Stomach (tissue), 8 donors: ENCODE measurements at regions not wholly inside any gene's neighbourhood (a gene's known extent, or its start where the extent isn't known, plus 50 kb on each side); places are given as distances from the start of the nearest gene placed in this dataset.

ENCODE experiments used
- DNase-seq, 2 donors: peaks; one replicate each; pipeline versions ENCODE4 v3.0.0 to v3.0.0-alpha.2; 2013 to 2019
- H3K27ac ChIP-seq, 5 donors: fragments of 200-600 bp in 4 of 5; sonication (generic) in 4 of 5; one replicate each; pipeline ENCODE4 v1.5.1; 2013 to 2019; ENCODE audit warnings: mild to moderate bottlenecking in 1 of 5, moderate library complexity in 1 of 5
- H3K27me3 ChIP-seq, 3 donors: fragments of 200-600 bp; sonication (generic); one replicate each; pipeline ENCODE4 v1.5.1; 2017 to 2019; ENCODE audit warnings: mixed run types in 1 of 3
- H3K36me3 ChIP-seq, 4 donors: fragments of 200-600 bp; sonication (generic); 1 replicate in 3 of 4; 2 replicates in 1 of 4; pipeline ENCODE4 v1.5.1; 2016 to 2019
- H3K4me1 ChIP-seq, 4 donors: fragments of 200-600 bp; sonication (generic); one replicate each; pipeline ENCODE4 v1.5.1; 2016 to 2019
- H3K4me3 ChIP-seq, 4 donors: fragments of 200-600 bp; sonication (generic) in 3 of 4; one replicate each; pipeline ENCODE4 v1.5.1; 2016 to 2019; ENCODE audit warnings: mild to moderate bottlenecking in 1 of 4
- H3K9me3 ChIP-seq, 4 donors: fragments of 200-600 bp; sonication (generic); one replicate each; pipeline ENCODE4 v1.5.1; 2016 to 2019
- CTCF ChIP-seq, 7 experiments: fragments of 450-650 bp in 4 of 7; fragments of 200-600 bp in 3 of 7; sonication (generic) in 3 of 7; IDR thresholded peaks; one replicate each; pipeline ENCODE4 v1.5.1; 2016 to 2019; ENCODE audit warnings: antibody characterized with exemption in 7 of 7, control low read depth in 2 of 7, mild to moderate bottlenecking in 1 of 7
- EP300 ChIP-seq: sonication (generic); formaldehyde crosslinking; IDR thresholded peaks from one replicate; pipeline ENCODE4 v1.6.1; 2017; ENCODE audit warnings: antibody characterized with exemption
- POLR2A ChIP-seq, 4 donors: fragments of 450-650 bp; IDR thresholded peaks; one replicate each; pipeline ENCODE4 v1.6.1; 2016; ENCODE audit warnings: antibody characterized with exemption in 4 of 4, control low read depth in 2 of 4, mild to moderate bottlenecking in 1 of 4, moderate library complexity in 1 of 4
- POLR2AphosphoS5 ChIP-seq, 3 donors: sonication (generic); formaldehyde crosslinking; IDR thresholded peaks; one replicate each; pipeline ENCODE4 v1.6.1; 2016; ENCODE audit warnings: antibody characterized with exemption in 3 of 3
- WGBS, 5 donors: extraction: QIAGEN DNeasy Blood & Tissue Kit in 3 of 5; methylation state at CpG; one replicate each; pipeline versions ENCODE4 v1.1.5 to v1.1.7; 2013 to 2018; 5-methylcytosine and 5-hydroxymethylcytosine counted together
- intact Hi-C: fragments of 100-400 bp; cut with DNase I; formaldehyde crosslinking; loops from one replicate; pipeline ENCODE4 v1.15.1; 2023; ENCODE audit warnings: low total_unique reads
- donor health status: healthy with polysubstance abuse.
- donor health status: Bipolar disorder and iron deficiency.
- donor health status: healthy.

- DNase-seq: peak in 1 of 2 donors; percentile 23
- Histone ChIP-seq H3K27ac (no peak overlapping the region), H3K36me3 (no peaks in the 10 kb centered on the region), H3K9me3 (no peaks in the 10 kb centered on the region), H3K27me3 (peaks cover 0 to 20% (median 0%) of the 10 kb centered on the region in 3 donors), H3K4me1 (no peaks in the 10 kb centered on the region), H3K4me3 (no peak overlapping the region)
- intact Hi-C loops: no loop called here
- TF ChIP-seq POLR2AphosphoS5 (IDR thresholded peaks at IDR 0.05) (no peak), EP300 (no peak), CTCF (IDR thresholded peaks at IDR 0.05) (no peak), POLR2A (IDR thresholded peaks at IDR 0.05) (no peak)
- WGBS, 5 donors: 42 to 66% (median 48%) methylated on average over 3 of the region's 3 CpGs
Observed at GRCh38 chr17:33500151-33500550, 207.1 kb upstream of the ASIC2 start.

DNA sequence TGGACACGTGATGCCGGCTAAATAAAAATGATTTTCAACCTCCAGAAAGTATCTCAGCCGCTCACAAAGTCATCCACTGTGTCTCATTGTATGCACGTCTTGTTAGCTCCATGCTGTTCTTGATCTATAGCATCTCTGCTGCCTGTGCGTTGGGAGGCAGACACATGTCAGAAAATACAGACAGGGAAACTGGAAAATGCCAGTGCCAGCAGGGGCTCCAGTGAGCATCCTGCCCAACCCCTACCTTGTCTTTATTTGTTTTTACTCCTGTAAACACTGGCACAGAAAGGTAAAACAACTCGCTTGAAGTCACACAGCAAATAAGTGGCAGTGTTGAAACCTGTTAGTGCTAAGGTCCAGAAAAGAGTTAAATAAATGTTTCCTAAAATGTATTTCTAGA lies 208.1 kb upstream of the ASIC2 start:
- Histone ChIP-seq H3K27ac (no peak overlapping the region), H3K36me3 (no peaks in the 10 kb centered on the region), H3K4me1 (no peaks in the 10 kb centered on the region), H3K9me3 (no peaks in the 10 kb centered on the region), H3K4me3 (no peak overlapping the region), H3K27me3 (peaks cover 0 to 21% (median 0%) of the 10 kb centered on the region in 3 donors)
- no peak for TF ChIP-seq POLR2A (IDR thresholded peaks at IDR 0.05)
- TF ChIP-seq EP300: no peak
- TF ChIP-seq CTCF (IDR thresholded peaks at IDR 0.05): no peak
- TF ChIP-seq POLR2AphosphoS5 (IDR thresholded peaks at IDR 0.05): no peak
- no peak for DNase-seq
- 76 to 81% (median 80%) methylated on average over 6 of the region's 6 CpGs for WGBS, 5 donors
- intact Hi-C loops: no loop called here

GRCh38 chr17:33504571-33504970 lies 211.5 kb upstream of the ASIC2 start:
- Histone ChIP-seq H3K27ac (no peak overlapping the region), H3K4me1 (no peaks in the 10 kb centered on the region), H3K27me3 (peaks cover 0 to 24% (median 0%) of the 10 kb centered on the region in 3 donors), H3K4me3 (no peak overlapping the region), H3K36me3 (no peaks in the 10 kb centered on the region), H3K9me3 (no peaks in the 10 kb centered on the region)
- TF ChIP-seq EP300 (no peak), POLR2AphosphoS5 (IDR thresholded peaks at IDR 0.05) (no peak)
- intact Hi-C loops: no loop called here
- 81 to 92% (median 83%) methylated on average over 2 of the region's 2 CpGs for WGBS, 5 donors
- DNase-seq: no peak

DNA sequence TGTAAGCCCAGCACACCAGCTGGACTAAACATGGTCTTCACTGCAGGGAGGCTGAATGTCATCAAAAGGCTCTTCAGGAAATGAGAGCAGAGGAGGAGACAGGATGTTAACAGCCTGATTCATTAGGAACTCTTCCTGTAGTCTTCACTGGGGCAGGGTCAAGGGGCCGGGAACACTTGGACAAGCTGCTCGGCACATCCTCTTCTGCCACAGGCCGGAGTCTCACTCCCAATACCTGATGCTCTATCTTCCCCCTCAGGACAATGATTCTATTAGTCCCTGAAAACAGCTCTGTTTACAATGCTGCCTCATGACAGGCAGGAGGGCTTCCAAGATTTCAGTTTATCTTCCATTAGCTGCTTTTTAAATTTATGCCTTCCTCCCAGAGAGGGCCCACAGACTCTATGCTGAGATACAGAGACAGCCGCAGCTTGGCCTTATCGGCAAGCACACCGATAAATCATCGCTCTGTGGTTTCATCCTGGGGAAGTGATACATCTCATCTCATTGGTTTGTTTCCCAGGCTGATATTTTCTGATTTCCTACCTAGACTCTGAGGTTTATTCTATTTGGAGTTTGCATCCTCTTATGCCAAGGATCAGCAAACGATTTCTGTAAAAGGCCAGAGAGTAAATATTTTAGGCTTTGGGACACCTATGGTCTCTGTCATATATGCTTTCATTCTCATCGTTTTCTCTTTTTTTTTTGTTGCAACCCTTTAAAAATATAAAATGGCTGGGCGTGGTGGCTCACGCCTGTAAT lies 214.0 kb upstream of the ASIC2 start:
- no peak overlapping the region for H3K4me3 ChIP-seq
- H3K4me1 ChIP-seq: no peaks in the 10 kb centered on the region
- peak in 1 of 2 donors; percentile 29 for DNase-seq
- H3K27ac ChIP-seq: no peak overlapping the region
- peaks cover 0 to 24% (median 0%) of the 10 kb centered on the region in 3 donors for H3K27me3 ChIP-seq
- no peak for TF ChIP-seq POLR2AphosphoS5 (IDR thresholded peaks at IDR 0.05)
- TF ChIP-seq POLR2A (IDR thresholded peaks at IDR 0.05): no peak
- no peak for TF ChIP-seq EP300
- TF ChIP-seq CTCF (IDR thresholded peaks at IDR 0.05): no peak
- H3K9me3 ChIP-seq: no peaks in the 10 kb centered on the region
- WGBS, 5 donors: 53 to 72% (median 69%) methylated on average over 11 of the region's 11 CpGs
- no peaks in the 10 kb centered on the region for H3K36me3 ChIP-seq
- intact Hi-C loops: no loop called here

GRCh38 chr17:33508215-33508614 lies 215.1 kb upstream of the ASIC2 start:
- H3K4me3 ChIP-seq: no peak overlapping the region
- intact Hi-C loops: no loop called here
- H3K9me3 ChIP-seq: no peaks in the 10 kb centered on the region
- H3K36me3 ChIP-seq: no peaks in the 10 kb centered on the region
- WGBS, 5 donors: 67 to 87% (median 70%) methylated on average over 3 of the region's 3 CpGs
- no peak for TF ChIP-seq POLR2AphosphoS5 (IDR thresholded peaks at IDR 0.05)
- no peak for TF ChIP-seq POLR2A (IDR thresholded peaks at IDR 0.05)
- no peak for TF ChIP-seq EP300
- no peak for TF ChIP-seq CTCF (IDR thresholded peaks at IDR 0.05)
- H3K4me1 ChIP-seq: no peaks in the 10 kb centered on the region
- peaks cover 0 to 22% (median 0%) of the 10 kb centered on the region in 3 donors for H3K27me3 ChIP-seq
- DNase-seq: no peak
- H3K27ac ChIP-seq: no peak overlapping the region
